ENCODE measurements at regions not wholly inside any gene's neighbourhood (a gene's known extent, or its start where the extent isn't known, plus 50 kb on each side); places are given as distances from the start of the nearest gene placed in this dataset.

DNA sequence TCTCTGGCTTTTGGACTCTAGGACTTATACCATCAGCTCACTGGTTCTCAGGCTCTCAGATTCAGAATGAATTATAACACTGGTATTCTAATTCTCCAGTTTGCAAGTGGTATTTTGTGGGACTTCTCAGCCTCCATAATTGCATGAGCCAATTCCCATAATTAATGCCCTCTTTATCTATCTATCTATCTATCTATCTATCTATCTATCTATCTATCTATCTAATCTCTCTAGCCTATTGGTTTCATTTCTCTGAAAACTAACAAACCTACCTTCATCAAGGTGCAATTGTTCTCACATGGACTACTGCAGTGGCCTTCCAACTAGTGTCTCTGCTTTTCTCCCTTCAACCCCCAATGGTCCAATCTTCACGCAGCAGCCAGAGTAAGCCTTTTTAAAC, 507.4 kb downstream of the ETNK1 start:
- TF ChIP-seq, protein P1, sequence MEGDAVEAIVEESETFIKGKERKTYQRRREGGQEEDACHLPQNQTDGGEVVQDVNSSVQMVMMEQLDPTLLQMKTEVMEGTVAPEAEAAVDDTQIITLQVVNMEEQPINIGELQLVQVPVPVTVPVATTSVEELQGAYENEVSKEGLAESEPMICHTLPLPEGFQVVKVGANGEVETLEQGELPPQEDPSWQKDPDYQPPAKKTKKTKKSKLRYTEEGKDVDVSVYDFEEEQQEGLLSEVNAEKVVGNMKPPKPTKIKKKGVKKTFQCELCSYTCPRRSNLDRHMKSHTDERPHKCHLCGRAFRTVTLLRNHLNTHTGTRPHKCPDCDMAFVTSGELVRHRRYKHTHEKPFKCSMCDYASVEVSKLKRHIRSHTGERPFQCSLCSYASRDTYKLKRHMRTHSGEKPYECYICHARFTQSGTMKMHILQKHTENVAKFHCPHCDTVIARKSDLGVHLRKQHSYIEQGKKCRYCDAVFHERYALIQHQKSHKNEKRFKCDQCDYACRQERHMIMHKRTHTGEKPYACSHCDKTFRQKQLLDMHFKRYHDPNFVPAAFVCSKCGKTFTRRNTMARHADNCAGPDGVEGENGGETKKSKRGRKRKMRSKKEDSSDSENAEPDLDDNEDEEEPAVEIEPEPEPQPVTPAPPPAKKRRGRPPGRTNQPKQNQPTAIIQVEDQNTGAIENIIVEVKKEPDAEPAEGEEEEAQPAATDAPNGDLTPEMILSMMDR (IDR thresholded peaks at IDR 0.05) = no peak
- TF ChIP-seq POLR2A (IDR thresholded peaks at IDR 0.05) = no peak
